AG09309 (cell line): ENCODE measurements at regions not wholly inside any gene's neighbourhood (a gene's known extent, or its start where the extent isn't known, plus 50 kb on each side); places are given as distances from the start of the nearest gene placed in this dataset.

Source experiments
- DNase-seq: peaks from one replicate; pipeline ENCODE4 v3.0.0-alpha.2; 2010; ENCODE audit warnings: low read depth
- H3K4me3 ChIP-seq: 2 replicates; pipeline ENCODE4 v1.5.1; 2011; ENCODE audit warnings: mild to moderate bottlenecking, low read depth, low read length, moderate library complexity; ENCODE audit not compliant: control insufficient read depth
- CTCF ChIP-seq: IDR thresholded peaks from 2 replicates; pipeline ENCODE4 v1.5.1; 2011; ENCODE audit warnings: mild to moderate bottlenecking, low read depth, low read length, inconsistent platforms; ENCODE audit not compliant: insufficient read depth, control insufficient read depth; ENCODE audit errors: missing control alignments

- TF ChIP-seq CTCF: no peak
- no peak for DNase-seq
Measured at GRCh38 chr2:234231460-234231859, 181.0 kb downstream of the SPP2 start.

GRCh38 chr2:234219046-234219310 is 168.5 kb downstream of the SPP2 start:
- no peak for TF ChIP-seq CTCF
- DNase-seq: no peak
- no peak overlapping the region for H3K4me3 ChIP-seq

More at GRCh38 chr2:234231460-234231859, 181.0 kb downstream of the SPP2 start:
- no peak overlapping the region for H3K4me3 ChIP-seq

GRCh38 chr2:234218266-234219045 is 168.0 kb downstream of the SPP2 start:
- TF ChIP-seq CTCF: no peak
- DNase-seq: no peak
- no peak overlapping the region for H3K4me3 ChIP-seq

GRCh38 chr2:234212534-234212933 is 162.0 kb downstream of the SPP2 start:
- H3K4me3 ChIP-seq: no peak overlapping the region
- no peak for DNase-seq
- TF ChIP-seq CTCF: no peak

GRCh38 chr2:234211797-234212196 is 161.3 kb downstream of the SPP2 start:
- no peak for DNase-seq
- H3K4me3 ChIP-seq: no peak overlapping the region
- no peak for TF ChIP-seq CTCF

- no peak overlapping the region for H3K4me3 ChIP-seq
- no peak for DNase-seq
- no peak for TF ChIP-seq CTCF
Measured at GRCh38 chr2:234206738-234207137, 156.2 kb downstream of the SPP2 start.
